ENCODE measurements at regions not wholly inside any gene's neighbourhood (a gene's known extent, or its start where the extent isn't known, plus 50 kb on each side); places are given as distances from the start of the nearest gene placed in this dataset.
"Not testable (repeated sequence)": the region's sequence is repeated elsewhere in the genome, so short reads cannot be mapped to it uniquely, and the experiment has no call there.

DNA sequence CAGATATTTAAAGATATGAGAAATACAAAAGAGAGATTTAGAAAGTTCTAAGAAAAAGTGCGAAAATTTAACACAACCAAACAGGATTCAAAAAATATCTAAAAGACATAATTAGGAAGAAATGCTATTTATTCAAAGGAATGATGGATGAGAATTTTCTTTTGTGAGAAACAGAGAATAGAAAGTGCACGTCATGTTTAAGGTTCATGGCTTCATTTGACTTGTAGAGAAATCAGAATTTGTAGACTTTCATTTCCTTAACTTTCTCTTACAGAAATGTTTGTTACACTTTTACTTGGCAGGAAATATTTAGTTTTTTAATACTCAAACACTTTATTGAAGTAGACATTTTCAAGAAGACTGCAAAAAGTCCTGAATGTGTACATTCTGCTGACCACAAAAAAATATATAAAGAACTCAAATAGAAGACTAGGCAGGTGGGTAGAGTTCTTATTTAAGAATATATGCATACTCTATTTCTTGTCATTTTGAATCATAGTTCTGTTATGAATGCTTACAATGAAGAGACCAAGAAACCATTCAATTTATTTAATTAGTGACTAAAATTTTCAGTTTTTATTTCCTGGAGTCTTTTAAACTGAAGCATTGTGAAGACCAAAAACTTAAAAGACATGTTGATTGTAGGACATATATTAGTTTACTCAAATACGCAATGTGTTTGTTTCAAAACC lies 710.5 kb upstream of the HS3ST5 start:
- no peak for DNase-seq

DNA sequence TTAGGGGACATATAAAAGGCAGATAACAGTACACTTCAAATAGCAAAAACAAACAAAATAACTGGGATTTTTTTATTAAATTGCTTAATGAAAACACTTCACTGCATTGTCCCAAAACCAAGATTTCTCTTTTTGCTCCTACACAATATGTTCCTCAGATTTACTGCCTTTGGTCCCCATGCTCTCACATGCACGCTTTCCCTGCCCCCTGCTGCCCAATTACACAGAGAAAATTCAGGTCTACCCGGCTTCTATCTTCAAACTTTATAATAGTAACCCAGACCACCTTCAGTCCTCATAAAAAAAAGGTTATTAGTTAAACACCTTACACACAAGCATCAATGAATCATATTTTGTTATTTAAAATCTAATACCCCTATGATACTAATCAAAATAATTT lies 673.8 kb upstream of the HS3ST5 start:
- no peak for DNase-seq

DNA sequence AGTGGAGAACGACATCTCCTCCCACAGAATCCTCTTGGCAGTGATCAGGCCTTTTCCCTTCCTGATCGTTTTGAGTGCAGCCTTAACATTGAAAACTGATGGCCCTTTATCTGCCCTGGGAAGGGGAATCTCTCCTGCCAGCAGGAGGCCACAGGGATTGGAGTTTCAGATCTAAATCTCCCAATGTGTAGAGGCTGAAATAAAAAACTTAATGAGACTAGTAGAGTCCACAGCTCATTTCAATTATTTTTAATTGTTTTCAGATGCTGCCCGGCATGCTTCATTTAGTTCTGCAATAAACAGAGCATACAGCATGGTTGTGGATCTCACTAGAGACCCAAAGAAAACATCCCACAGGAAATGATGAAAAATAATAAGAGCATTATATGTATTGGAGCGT lies 662.2 kb upstream of the HS3ST5 start:
- no peak for DNase-seq

DNA sequence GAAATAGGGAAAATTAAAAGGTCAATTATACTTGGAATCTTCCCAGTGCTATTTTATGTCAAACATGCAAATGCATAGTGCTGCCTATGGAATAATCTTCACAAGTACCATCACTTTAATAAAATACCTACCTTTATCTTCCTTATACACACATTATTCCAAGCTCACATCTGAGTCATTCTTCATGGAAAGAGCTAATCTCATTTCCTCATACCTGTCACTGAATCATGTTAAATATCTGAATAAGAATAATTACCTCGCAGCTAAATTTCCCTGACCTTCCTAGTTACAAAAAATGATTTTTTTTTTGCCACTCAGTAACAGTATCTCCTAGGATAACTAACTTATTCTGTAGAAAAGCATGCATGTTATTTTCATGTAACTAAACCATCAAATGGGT lies 661.4 kb upstream of the HS3ST5 start:
- no peak for DNase-seq

DNA sequence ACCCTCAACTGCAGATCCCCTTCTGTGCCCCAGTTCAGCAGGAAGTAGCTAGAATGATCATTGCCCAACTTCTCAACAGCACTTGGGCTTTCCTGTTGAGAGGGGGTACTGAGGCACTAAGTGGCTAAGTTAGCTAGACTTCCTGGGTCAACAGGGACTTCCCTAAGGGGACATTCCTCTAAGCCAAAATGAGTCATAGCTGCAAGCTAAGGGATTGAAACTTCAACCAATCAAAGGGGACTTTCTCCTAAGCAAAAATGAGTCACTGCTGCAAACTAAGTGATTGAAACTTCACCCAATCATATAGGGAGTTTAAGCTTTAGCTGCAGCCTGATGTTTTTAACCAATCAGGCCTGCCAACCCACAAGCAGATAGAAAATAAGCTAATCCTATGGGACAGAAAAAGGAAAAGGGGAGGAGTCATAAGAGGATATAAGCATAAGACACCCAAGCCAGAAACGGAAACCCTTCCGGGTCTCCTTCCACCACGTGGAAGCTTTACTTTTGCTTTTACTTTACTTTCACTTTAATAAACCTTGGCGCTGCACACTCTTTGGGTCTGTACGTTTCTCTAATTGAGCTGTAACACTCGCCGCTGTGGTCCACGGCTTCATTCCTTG lies 659.0 kb upstream of the HS3ST5 start:
- peak; percentile 10 for DNase-seq

DNA sequence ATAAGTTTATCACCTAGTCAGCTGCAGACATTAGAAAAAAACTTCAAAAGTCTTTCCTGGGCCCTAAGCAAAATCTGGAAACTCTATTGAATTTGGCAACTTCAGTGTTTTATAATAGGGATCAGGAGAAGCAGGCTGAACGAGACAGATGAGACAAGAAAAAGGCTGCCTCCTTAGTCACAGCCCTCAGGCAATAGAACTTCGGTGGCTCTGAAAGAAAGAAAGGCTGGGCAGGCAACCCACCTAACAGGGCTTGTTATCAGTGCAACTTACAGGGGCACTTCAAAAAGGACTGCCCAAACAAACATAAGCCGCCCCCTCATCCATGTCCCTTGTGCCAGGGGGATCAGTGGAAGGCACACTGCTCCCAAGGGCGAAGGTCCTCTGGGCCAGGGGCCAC lies 657.9 kb upstream of the HS3ST5 start:
- DNase-seq = no peak

DNA sequence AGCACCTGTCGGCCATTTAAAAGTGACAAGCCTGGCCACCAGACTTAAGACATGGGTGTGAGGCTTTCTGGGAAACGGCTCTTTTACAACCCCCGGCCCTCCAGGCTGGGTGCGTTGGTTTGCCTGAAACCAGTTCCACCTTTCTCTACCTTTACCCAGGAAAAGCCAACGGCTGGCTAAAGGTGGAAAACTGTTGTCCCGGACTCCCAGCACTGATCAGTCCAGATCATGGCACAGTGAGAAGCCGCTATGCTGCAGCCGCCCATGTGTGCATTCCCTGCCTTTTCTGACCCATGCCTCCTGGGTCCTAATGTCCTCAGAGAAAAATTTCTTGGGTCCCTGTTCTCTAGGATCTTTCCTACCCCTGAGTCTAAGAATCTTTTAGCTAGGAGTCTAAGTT lies 655.7 kb upstream of the HS3ST5 start:
- no peak for DNase-seq

DNA sequence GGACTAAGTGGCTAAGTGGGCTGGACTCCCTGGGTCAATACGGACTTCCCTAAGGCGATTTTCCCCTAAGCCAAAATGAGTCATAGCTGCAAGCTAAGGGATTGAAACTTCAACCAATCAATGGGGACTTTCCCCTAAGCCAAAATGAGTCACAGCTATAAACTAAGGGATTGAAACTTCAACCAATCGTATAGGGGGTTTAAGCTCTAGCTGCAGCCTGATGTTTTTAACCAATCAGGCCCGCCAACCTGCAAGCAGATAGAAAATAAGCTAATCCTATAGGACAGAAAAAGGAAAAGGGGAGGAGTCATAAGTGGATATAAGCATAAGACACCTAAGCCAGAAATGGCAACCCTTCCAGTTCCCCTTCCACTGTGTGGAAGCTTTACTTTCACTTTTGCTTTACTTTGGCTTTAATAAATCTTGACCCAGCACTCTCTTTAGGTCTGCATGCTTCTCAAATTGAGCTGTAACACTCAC lies 655.0 kb upstream of the HS3ST5 start:
- peak; percentile 26 for DNase-seq

DNA sequence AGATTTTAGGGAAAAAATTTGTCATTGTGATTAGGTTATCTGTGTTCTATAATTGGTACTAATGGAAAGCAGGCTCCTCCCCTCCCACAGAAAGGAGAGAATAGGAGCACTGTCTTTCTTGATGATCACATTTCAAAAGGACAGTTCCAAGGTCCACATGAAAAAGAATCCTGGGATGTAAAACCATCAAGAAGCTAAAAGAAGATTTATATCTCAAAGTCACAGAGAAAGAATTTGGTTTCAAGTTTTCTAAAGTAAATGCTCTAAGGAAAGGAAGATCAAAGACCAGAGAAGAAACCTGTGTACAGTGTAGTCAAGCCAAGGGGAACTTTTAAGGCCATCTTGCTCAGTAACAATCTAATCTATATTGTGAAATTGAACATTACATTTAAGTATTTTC lies 652.7 kb upstream of the HS3ST5 start:
- no peak for DNase-seq

DNA sequence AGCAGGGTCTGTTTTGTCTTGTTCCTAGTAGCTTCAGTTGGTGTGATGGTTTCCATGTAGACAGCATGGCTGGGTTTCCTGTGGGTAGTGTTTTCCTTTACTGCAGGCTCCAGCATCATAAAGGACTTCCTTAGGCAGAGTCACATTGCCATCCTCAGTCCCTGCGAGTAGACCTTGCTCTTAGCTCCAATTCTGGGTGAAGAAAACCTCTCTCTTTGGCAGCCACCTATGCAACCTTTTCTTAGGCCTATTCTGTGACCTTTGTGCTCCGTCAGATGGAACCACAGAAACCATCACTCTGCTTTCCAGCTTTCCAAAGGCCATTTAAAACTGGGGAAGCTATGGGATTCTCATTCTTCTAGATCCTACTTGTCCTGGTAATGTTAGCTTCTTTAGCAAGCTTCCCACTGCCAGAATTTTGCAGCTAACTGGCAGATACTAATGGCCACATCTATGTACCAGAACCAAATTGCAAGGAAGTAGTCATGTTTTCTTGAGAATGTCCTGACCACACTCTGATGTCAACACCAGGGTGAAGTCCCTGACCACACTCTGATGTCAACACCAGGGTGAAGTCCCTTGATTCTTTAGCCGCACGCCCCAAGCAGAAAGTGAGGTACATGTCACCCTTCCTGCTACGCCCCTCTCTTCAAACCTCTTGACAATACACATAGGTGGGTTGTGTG lies 646.6 kb upstream of the HS3ST5 start:
- DNase-seq = peak; percentile 23

DNA sequence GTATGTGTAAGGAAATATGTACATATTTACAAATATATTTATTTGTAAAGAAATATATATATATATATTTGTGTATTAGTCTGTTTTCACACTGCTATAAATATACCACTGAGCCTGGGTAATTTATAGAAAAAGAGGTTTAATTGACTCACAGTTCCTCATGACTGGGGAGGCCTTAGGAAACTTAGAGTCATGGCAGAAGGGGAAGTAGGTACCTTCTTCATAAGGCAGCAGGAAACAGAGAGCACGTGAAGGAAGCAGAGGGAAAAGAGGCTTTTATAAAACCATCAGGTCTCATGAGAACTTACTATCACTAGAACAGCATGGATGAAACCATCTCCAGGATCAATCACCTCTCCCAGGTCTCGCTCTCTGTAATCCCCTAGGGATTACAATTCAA lies 644.5 kb upstream of the HS3ST5 start:
- no peak for DNase-seq

DNA sequence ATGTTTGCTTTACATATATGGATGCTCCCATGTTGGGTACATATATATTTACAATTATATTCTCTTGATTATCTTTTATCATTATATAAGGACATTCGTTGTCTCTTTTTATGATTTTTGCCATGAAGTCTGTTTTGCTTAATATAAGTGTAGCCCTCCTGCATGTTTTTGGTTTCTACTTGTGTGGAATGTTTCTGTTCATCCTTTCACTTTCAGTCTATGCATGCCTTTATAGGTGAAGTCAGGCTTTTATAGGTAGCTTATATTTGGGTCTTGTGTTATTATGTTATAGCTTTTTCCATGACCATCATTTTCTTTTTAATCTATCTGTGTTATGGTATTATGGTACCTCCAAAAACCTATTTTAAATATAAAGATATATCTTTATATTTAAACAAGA lies 612.5 kb upstream of the HS3ST5 start:
- DNase-seq = no peak

DNA sequence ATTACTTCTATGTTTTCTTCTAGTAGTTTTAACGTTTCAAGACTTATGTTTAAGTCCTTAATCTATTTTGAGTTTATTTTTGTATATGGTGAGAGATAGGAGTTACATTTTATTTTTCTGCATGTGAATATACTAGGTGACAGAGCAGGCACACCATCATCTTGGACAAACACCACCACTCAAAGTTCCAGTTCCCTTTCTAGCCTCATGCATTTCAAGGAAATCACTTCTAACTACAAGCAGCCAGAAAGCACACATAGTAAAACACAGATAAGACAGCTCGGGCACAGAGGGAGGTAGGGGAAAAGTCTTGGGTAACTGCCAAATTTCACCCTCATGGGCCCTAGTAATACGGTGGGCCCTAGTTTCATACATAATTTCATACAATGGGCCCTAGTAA lies 609.4 kb upstream of the HS3ST5 start:
- no peak for DNase-seq

DNA sequence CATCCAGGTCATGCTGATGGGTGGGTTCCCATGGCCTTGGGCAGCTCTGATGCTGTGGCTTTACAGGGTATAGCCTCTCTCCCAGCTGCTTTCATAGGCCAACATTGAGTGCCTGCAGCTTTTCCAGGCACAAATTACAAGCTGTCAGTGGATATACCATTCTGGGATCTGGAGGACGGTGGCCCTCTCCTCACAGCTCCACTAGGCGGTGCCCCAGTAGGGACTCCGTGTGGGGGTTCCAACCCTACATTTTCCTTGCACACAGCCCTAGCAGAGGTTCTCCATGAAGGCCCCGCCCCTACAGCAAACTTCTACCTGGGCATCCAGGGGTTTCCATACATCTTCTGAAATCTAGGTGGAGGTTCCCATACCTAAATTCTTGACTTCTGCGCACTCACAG lies 602.6 kb upstream of the HS3ST5 start:
- no peak for DNase-seq

DNA sequence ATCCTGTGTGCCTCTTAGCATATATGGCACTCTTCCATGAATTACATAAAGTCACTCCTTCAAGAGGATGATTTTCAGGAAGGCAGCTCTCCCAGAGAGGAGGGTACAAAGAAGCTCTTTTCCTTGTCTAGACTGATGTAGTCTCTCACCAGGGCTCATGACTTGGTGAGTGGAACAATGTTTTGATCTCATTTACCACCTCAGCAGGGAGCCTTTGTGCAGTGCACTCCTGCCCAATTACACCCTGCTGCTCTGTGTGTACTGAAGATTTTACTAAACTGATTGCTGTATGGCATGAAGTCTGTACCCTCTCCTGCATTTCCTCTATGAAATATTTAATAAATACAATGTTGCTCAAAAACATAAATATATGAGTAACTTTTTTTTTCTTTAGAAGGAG lies 598.3 kb upstream of the HS3ST5 start:
- no peak for DNase-seq

DNA sequence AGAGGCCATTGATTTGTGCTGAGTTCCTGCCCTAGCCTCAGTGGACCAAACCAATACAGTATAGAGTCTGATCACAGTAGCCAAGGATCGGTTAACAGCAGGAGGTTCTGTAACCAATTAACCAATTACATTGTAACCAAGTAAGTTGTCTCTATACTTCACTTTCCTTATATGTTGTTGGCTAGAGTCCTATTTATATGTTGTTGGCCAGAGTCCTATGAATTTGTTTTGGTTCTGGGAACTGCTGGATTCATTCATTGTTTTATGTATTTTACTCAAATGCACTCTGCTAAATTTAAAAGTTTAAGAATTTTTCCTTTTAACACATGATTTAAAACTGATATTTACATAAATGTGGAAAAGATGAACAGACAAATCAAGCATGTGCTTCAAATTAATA lies 597.4 kb upstream of the HS3ST5 start:
- DNase-seq = no peak

DNA sequence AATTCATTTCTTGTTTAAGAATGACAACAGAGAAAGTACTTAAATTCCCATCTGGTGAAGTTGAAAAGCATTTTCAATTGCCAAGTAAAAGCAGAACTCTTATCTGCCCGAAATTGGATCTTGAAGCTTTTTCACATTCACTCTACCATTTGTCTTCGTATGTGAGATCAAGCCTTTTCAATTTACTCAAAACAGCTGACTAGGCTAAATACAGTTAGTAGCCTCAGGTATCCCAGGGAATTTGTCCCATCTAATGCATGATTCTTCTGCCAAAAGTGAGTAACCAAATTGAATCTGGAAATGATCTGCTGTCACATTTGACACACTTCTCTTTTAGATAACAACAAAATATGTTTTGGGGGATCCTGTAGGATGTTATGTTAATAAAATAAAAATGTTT lies 596.8 kb upstream of the HS3ST5 start:
- no peak for DNase-seq

DNA sequence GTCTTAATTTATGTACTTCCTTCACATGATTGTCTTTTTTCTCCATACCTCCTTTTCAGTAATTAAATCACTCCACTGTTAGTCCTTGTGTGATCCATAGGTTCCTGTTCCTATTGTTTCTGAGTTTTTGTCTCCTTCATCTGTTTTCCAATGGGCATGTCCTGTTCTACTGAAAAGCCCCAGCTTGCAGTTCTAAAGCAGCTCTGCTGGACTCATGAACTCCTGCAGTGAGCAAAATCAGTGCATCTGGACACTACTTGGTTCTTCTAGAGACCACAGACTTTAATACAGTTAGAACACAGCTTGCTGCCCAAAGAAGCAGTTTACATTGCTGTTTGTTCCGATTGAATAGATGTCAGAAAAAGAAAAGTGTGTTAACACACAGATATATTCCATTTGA lies 593.3 kb upstream of the HS3ST5 start:
- no peak for DNase-seq

DNA sequence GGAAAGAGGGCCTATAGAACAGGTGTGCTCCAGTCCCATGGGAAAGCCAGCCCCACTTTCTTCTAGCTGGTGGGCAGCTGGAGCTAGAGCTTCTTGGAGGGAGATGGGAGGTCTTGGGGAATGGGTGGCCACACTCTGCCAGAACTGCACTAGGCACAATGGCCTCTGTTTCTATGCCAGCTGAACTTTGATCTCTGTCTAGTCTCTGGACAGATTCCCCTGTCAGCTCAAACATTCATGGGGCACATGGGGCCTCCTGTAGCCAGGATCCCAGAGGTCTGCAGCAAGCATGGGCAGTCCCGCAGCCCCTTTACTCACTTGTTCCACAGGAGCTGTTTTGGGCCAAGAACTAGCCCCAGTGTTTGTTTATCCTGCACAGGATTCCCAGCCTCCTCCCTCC lies 591.3 kb upstream of the HS3ST5 start:
- no peak for DNase-seq

DNA sequence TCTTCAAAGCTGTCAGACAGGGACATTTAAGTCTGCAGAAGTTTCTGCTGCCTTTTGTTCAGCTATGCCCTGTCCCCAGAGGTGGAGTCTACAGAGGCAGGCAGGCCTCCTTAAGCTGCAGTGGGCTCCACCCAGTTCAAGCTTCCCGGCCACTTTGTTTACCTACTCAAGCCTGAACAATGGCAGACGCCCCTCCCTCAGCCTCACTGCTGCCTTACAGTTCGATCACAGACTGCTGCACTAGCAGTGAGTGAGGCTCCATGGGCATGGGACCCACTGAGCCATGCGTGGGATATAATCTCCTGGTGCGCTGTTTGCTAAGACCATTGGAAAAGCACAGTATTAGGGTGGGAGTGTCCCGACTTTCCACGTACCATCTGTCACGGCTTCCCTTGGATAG lies 585.9 kb upstream of the HS3ST5 start:
- not testable (repeated sequence) for DNase-seq

DNA sequence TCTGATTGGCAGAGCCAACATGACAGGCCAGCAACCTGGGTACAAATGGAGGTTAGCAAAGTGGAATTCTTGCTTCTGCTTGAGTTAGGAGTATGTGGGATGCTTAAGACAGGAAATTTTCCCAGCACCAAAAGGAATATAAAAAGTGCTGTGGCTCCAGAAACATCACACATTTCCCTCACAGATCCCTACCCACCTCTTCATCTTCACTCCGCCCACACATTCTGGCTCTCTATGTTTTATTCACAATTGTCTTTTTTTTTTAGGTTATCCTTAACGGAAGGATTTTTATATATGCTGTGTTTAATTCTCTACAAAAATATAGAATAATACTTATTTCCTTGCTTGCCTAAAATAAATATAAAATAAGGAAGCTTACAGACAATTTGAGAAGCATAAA lies 563.3 kb upstream of the HS3ST5 start:
- DNase-seq = no peak

DNA sequence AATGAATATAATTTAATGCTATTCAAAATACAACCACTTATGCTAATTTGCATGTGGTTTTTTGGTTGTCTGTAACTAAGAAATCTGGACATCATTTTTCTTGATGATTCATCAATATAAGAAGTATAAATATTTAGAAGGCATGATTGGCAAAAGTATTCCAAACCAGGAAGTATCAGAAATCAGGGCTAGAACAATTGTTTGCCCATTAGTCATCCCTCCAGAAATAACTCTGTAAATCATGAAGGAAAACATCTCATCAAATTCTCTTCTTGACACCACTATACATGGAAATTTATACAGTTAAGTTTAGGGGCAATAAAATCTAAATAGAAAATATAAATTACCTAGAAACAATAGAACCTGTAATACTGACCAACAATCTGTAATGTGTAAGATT lies 554.7 kb upstream of the HS3ST5 start:
- no peak for DNase-seq

DNA sequence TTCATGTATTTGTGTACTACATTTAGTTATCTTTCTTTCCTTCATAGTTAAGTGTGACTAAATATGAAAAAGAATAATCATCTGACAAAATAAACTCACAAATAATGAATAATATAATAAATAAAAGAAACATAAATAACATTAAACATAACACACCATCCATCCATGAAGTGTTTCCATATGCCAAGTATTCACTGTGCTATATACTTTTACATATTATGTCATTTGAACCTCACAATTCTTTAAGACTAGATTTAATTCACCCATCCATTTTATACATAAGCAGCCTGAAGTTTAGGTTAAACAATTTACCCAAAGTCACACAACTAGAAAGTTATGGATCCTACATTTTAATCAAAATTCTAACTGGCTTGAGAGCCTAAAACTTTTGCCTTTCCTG lies 549.4 kb upstream of the HS3ST5 start:
- no peak for DNase-seq

DNA sequence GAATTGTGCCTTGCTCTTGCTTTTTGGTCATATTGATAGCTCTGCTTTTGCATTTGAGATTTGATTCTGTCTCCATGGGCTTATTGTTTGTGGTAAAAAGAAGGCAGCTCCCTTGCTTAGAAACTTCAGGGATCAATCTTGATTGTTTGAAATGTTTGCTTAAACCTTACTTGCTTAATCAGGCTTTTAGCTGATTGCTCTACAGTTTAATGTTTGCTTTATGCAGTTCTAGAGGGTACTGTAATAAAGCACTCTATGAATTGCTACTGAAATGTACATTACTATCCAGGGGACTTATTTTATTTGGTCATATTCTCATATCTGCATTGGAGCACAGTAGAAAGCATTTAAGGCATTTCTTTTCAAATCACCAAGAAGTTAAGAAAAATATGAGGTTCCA lies 545.4 kb upstream of the HS3ST5 start:
- DNase-seq = no peak

All from CD4-positive, alpha-beta T cell treated with Interleukin-10 for 1 hour (primary cell).